NCI-H524 (cell line): ENCODE measurements at regions not wholly inside any gene's neighbourhood (a gene's known extent, or its start where the extent isn't known, plus 50 kb on each side); places are given as distances from the start of the nearest gene placed in this dataset.

ENCODE experiments used
- DNase-seq, 2 experiments: peaks; one replicate each; lab custom pipeline; 2025; lab: John Stamatoyannopoulos, UW

DNA sequence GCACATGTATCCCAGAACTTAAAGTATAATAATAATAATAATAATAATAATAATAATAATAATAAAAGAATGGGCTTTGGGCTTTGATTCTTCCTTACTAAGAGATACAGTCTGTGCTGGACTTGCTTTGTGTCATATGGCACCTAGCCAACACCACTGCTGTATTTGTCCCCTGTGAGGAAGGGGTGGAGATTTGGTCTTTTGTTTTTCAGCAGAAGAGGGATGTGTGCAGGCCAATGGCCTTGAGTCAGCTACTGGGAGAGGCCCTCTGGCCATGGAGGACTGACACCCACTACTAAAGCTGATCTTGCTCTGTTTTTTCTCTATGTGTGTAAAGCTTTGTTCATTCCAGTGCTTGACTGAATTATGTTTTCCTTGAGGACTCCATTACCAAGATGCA is 573.0 kb upstream of the PCDH15 start:
- no peak for DNase-seq

GRCh38 chr10:55369670-55370420 is 568.8 kb upstream of the PCDH15 start:
- no peak for DNase-seq

GRCh38 chr10:55368467-55368866 is 567.4 kb upstream of the PCDH15 start:
- no peak for DNase-seq

- no peak for DNase-seq
Measured at GRCh38 chr10:55367555-55367954, 566.5 kb upstream of the PCDH15 start.

DNA sequence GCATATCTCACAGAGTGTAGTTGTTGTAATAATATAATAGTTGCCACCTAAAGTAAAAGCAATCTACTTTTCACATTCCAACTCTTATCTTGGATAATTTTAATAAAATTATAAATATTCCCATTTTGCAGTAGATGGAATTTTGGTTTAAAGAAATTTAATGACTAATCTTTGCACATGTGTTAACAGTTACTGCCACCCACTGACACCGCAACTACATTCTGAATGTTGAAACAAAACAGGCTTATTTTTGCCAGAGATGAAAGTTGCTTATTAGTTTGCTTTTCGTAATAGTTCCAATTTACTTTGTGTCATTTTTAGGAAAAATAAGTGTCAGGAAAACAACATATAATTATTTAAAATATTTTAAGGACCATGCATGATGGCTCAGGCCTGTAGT is 557.5 kb upstream of the PCDH15 start:
- DNase-seq: no peak

DNA sequence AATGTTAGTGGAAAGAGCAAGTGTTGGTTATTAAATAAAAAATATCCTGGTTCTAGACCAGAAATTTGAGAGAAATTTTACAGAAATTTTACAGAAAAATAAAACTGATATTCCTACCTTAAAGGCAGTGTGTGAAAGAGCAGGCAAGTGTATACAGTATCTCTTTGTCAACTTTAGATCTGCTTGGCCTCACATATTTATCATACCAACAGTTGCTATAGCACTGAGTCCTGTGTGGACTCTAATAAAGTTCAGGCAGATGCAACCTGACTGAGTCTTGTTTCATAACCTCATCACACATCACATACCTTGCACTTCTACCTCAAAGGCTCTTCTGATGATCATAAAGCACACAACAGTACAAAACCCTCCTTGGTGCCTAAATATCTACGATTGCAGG is 552.4 kb upstream of the PCDH15 start:
- DNase-seq: no peak

DNA sequence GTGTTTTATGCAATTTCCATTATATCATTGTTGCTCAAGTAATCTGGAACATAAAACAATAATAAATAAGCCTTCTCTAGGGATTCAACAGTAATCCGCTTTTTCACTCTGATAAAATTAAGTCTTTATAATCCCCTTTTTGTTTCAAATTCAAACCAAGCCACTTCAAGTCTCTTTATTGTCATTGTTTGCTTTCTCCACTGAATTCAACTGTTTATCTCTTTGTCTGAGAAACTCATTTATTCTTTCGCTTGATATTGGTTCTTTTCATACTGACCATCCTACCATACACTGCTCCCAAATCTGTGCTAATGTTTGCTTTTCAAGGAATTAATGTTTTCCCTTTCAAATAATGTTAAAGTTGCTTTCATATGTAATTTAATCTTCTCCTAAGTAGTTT is 550.4 kb upstream of the PCDH15 start:
- DNase-seq: no peak

GRCh38 chr10:55348534-55348933 is 547.5 kb upstream of the PCDH15 start:
- DNase-seq: no peak

- DNase-seq: no peak
Measured at GRCh38 chr10:55330486-55330885, 529.5 kb upstream of the PCDH15 start.

DNA sequence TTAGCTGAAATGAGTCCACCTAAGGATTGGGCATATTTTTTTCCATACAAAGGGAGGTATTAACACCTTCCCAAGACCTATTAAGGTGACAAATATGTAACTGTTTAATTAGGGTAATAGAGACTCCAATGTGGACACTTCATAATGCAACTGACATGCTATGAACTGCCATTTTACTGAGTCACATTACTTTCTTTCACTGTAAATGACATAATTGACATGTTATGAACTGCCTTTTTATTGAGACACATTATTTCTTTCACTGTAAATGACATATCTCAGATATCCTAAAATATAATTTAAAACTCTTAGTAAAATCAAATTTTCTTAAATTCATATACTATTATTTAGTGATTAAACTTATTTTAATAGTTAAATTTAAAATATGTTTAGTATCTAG is 528.8 kb upstream of the PCDH15 start:
- no peak for DNase-seq

- no peak for DNase-seq
Measured at GRCh38 chr10:55320187-55320700, 519.2 kb upstream of the PCDH15 start.

GRCh38 chr10:55311848-55312635 is 511.0 kb upstream of the PCDH15 start:
- DNase-seq: peak; percentile 0 to 54

DNA sequence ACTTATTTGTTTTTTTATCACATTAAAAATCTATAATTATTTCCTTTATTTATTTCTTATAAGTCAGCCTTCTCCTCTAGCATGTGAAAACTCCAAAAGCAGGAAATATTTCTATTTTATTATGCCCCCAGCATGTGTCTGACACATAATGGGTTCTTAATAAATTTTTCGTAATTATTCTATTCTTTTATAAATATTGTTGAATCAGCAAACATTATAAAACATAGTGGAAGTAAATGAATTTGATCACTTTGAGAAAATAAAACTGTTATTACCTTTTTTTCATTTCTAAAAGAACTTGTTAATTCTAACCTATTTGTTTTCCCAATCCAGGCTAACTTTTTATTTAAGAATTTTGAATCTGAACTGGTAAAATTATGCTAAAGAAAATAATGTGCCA is 509.1 kb upstream of the PCDH15 start:
- DNase-seq: no peak

- no peak for DNase-seq
Measured at GRCh38 chr10:55305285-55305684, 504.3 kb upstream of the PCDH15 start.

- DNase-seq: no peak
Measured at GRCh38 chr10:55287346-55287745, 486.3 kb upstream of the PCDH15 start.

GRCh38 chr10:55283031-55283430 is 482.0 kb upstream of the PCDH15 start:
- DNase-seq: no peak

DNA sequence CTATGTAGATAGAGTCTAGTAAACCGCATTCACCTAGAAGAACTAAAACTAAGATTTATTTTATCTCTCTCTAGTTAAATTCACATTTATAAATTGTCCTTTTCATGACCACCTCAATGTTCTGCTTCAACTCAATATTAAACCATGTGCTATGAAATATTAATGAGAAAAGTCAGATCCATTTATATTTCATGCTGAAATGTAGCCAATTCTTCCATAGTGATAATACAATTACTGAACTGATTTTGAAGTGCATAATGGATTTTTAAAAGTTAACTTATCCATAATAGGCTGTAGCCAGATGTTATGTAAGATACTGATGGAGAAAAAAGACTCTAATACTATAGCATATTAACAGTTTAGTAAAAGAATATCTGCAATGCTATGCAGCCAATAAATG is 479.7 kb upstream of the PCDH15 start:
- DNase-seq: no peak

GRCh38 chr10:55277549-55277948 is 476.5 kb upstream of the PCDH15 start:
- DNase-seq: no peak

DNA sequence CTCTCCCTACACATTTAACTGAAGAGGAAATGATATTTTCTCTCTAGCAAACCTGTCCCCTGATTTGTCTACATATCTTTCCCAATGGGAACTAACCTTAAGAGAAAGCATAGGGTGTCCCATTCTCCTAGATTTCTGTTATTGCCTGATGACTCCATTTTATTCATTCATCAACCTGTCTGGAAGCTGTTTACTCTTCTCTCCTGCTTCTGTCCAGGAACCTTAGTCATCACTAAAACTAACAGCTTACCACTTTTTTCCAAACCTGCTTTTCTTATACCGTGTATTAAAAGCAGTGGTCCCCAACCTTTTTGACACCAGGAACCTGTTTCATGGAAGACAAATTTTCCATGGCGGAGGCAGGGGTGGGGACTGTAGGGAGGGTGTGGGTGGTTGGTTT is 473.3 kb upstream of the PCDH15 start:
- DNase-seq: no peak

DNA sequence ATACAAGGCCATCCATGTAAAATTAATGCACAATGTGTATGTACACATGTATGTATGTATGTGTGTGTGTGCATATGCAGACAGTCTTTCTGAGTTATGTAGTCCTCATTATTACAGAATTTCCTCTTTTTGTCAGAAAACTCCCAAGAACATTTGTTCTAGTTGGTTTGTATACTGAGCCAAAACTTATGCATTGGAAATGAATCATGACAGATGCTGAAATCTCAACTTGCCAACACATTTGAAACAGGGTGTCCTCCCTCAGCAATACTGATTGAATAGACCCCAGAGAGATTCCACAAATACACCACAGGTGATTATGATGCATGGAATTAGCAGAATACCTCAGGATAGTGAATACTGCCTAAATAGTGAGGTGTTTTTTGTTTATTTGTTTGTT is 472.9 kb upstream of the PCDH15 start:
- DNase-seq: no peak

- DNase-seq: no peak
Measured at GRCh38 chr10:55272886-55273285, 471.9 kb upstream of the PCDH15 start.

- no peak for DNase-seq
Measured at GRCh38 chr10:55266797-55267196, 465.8 kb upstream of the PCDH15 start.

DNA sequence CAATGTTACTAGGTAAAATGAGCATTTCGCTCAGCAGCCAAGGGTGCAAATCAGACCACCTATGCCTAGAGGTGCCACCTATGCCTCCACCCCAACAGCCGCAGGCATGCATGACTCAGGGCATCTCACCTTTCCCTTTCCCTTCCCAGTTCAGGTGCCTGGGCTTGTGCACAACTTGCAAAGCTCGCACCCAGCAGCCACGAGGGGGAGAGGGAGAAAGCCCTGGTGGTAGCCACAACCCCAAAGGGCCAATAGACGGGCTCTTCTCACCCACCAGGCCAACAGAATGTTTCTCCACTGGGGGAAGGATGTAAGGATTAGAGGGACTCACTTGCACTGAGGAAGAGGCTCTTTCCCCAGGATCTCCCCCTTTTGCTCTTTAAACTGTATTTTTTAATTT is 462.3 kb upstream of the PCDH15 start:
- no peak for DNase-seq
